ENCODE measurements at regions not wholly inside any gene's neighbourhood (a gene's known extent, or its start where the extent isn't known, plus 50 kb on each side); places are given as distances from the start of the nearest gene placed in this dataset.

DNA sequence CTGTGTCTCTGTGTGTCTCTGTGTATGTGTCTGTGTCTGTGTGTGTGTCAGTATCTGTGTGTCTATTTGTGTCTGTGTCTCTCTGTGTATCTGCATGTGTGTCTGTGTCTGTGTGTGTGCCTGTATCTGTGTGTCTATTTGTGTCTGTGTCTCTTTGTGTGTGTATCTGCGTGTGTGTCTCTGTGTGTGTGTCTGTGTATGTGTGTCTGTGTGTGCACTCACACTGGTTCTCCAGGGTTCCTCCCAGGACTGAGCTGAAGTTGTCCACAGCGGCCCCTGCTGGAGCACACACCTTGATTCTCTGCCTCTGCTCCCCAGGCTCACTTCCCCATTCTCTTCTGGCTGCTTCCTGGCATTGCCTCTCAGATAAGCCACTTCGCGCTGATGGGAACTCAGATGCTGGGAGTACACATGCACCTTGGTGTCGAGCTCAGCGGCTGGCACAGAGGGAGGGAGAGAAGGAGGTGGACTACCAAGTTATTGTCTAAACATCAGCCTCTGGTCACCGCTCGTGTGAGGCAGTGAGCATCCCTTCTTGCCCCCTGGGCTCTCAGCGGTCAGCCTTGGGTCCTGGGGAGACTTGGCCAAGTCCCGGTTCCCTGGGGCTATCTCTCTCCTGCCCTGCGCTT is 104.9 kb upstream of the NXT1 start (continued):
- TF ChIP-seq, protein P1, sequence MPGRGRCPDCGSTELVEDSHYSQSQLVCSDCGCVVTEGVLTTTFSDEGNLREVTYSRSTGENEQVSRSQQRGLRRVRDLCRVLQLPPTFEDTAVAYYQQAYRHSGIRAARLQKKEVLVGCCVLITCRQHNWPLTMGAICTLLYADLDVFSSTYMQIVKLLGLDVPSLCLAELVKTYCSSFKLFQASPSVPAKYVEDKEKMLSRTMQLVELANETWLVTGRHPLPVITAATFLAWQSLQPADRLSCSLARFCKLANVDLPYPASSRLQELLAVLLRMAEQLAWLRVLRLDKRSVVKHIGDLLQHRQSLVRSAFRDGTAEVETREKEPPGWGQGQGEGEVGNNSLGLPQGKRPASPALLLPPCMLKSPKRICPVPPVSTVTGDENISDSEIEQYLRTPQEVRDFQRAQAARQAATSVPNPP (IDR thresholded peaks at IDR 0.05; ENCODE audit: borderline replicate concordance, insufficient read depth, insufficient read length): no peak
- TF ChIP-seq PKNOX1 (IDR thresholded peaks at IDR 0.05) (no peak), CTCF (IDR thresholded peaks at IDR 0.05 in 2 of 3, conservative IDR thresholded peaks at IDR 0.05 in 1 of 3; ENCODE audit: insufficient read depth in 2 of 3, low read depth in 1 of 3, low read length in 3 of 3) (peak; percentile 68 to 73 (median 73)), MIER1 (IDR thresholded peaks at IDR 0.05; ENCODE audit: low read depth) (no peak), ARID1B (IDR thresholded peaks at IDR 0.05) (0 out of 2 replicates have a peak, but pooled peaks have one; percentile 27), POLR2H (tag; IDR thresholded peaks at IDR 0.05; ENCODE audit: low read depth) (no peak), WHSC1 (IDR thresholded peaks at IDR 0.05; ENCODE audit: low read length) (no peak), TGIF2 (CRISPR knock-in tag; IDR thresholded peaks at IDR 0.05) (no peak), SMARCA5 (IDR thresholded peaks at IDR 0.05) (0 out of 2 replicates have a peak, but pooled peaks have one; percentile 72), HNRNPLL (IDR thresholded peaks at IDR 0.05; ENCODE audit: low read depth, low read length, poor library complexity, severe bottlenecking) (no peak), PTTG1 (tag; IDR thresholded peaks at IDR 0.05; ENCODE audit: low read depth) (no peak), CC2D1A (IDR thresholded peaks at IDR 0.05) (peak; percentile 15; the same call in 1 of the 2 replicates), ZNF609 (CRISPR knock-in tag; IDR thresholded peaks at IDR 0.05; ENCODE audit: borderline replicate concordance) (no peak), NR2F6 (CRISPR knock-in tag; IDR thresholded peaks at IDR 0.05) (no peak), CBFA2T2 (conservative IDR thresholded peaks at IDR 0.05) (no peak), TFAM (CRISPR knock-in tag; conservative IDR thresholded peaks at IDR 0.05) (no peak)
- TF ChIP-seq, protein P2, sequence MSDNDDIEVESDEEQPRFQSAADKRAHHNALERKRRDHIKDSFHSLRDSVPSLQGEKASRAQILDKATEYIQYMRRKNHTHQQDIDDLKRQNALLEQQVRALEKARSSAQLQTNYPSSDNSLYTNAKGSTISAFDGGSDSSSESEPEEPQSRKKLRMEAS (CRISPR knock-in tag; IDR thresholded peaks at IDR 0.05): no peak
- TF ChIP-seq, protein P3, sequence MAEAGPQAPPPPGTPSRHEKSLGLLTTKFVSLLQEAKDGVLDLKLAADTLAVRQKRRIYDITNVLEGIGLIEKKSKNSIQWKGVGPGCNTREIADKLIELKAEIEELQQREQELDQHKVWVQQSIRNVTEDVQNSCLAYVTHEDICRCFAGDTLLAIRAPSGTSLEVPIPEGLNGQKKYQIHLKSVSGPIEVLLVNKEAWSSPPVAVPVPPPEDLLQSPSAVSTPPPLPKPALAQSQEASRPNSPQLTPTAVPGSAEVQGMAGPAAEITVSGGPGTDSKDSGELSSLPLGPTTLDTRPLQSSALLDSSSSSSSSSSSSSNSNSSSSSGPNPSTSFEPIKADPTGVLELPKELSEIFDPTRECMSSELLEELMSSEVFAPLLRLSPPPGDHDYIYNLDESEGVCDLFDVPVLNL (CRISPR knock-in tag; IDR thresholded peaks at IDR 0.05; ENCODE audit: low read depth): no peak
